ENCODE measurements at regions not wholly inside any gene's neighbourhood (a gene's known extent, or its start where the extent isn't known, plus 50 kb on each side); places are given as distances from the start of the nearest gene placed in this dataset.

GRCh38 chr11:92432515-92432914 is 207.9 kb downstream of the FAT3 start:
- no peak for TF ChIP-seq SUZ12 (IDR thresholded peaks at IDR 0.05)
- no peak for TF ChIP-seq LEF1 (IDR thresholded peaks at IDR 0.05; ENCODE audit: borderline replicate concordance)
- no peak for TF ChIP-seq FOXM1 (IDR thresholded peaks at IDR 0.05; ENCODE audit: borderline replicate concordance)
- no peak for TF ChIP-seq NFRKB (IDR thresholded peaks at IDR 0.05)
- TF ChIP-seq ELF4 (IDR thresholded peaks at IDR 0.05) = no peak
- no peak for TF ChIP-seq ZNF384 (IDR thresholded peaks at IDR 0.05)
- no peak for TF ChIP-seq BHLHE40 (IDR thresholded peaks at IDR 0.05; ENCODE audit: borderline replicate concordance)
- TF ChIP-seq FOXA1 (IDR thresholded peaks at IDR 0.05) = no peak
- TF ChIP-seq ARNT (IDR thresholded peaks at IDR 0.05) = no peak
- TF ChIP-seq SP1 (IDR thresholded peaks at IDR 0.05) = no peak
- TF ChIP-seq CTBP1 (IDR thresholded peaks at IDR 0.05; ENCODE audit: borderline replicate concordance) = no peak
- TF ChIP-seq HDGF (IDR thresholded peaks at IDR 0.05; ENCODE audit: borderline replicate concordance) = no peak
- no peak for TF ChIP-seq PKNOX1 (IDR thresholded peaks at IDR 0.05)
- no peak for TF ChIP-seq L3MBTL2 (conservative IDR thresholded peaks at IDR 0.05)

Measured in HEK293T (cell line).